ENCODE measurements at regions not wholly inside any gene's neighbourhood (a gene's known extent, or its start where the extent isn't known, plus 50 kb on each side); places are given as distances from the start of the nearest gene placed in this dataset.

GRCh38 chr13:54133746-54134145 lies 1105.1 kb downstream of the OLFM4 start (continued):
- TF ChIP-seq, protein P1, sequence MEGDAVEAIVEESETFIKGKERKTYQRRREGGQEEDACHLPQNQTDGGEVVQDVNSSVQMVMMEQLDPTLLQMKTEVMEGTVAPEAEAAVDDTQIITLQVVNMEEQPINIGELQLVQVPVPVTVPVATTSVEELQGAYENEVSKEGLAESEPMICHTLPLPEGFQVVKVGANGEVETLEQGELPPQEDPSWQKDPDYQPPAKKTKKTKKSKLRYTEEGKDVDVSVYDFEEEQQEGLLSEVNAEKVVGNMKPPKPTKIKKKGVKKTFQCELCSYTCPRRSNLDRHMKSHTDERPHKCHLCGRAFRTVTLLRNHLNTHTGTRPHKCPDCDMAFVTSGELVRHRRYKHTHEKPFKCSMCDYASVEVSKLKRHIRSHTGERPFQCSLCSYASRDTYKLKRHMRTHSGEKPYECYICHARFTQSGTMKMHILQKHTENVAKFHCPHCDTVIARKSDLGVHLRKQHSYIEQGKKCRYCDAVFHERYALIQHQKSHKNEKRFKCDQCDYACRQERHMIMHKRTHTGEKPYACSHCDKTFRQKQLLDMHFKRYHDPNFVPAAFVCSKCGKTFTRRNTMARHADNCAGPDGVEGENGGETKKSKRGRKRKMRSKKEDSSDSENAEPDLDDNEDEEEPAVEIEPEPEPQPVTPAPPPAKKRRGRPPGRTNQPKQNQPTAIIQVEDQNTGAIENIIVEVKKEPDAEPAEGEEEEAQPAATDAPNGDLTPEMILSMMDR (IDR thresholded peaks at IDR 0.05; ENCODE audit: control extremely low read depth in 1 of 3, insufficient read depth in 1 of 3, low read depth in 1 of 3, low read length in 3 of 3) = no peak
- no peak for TF ChIP-seq EGR1 (IDR thresholded peaks at IDR 0.05; ENCODE audit: borderline replicate concordance, low read depth, low read length)
- TF ChIP-seq, protein P2, sequence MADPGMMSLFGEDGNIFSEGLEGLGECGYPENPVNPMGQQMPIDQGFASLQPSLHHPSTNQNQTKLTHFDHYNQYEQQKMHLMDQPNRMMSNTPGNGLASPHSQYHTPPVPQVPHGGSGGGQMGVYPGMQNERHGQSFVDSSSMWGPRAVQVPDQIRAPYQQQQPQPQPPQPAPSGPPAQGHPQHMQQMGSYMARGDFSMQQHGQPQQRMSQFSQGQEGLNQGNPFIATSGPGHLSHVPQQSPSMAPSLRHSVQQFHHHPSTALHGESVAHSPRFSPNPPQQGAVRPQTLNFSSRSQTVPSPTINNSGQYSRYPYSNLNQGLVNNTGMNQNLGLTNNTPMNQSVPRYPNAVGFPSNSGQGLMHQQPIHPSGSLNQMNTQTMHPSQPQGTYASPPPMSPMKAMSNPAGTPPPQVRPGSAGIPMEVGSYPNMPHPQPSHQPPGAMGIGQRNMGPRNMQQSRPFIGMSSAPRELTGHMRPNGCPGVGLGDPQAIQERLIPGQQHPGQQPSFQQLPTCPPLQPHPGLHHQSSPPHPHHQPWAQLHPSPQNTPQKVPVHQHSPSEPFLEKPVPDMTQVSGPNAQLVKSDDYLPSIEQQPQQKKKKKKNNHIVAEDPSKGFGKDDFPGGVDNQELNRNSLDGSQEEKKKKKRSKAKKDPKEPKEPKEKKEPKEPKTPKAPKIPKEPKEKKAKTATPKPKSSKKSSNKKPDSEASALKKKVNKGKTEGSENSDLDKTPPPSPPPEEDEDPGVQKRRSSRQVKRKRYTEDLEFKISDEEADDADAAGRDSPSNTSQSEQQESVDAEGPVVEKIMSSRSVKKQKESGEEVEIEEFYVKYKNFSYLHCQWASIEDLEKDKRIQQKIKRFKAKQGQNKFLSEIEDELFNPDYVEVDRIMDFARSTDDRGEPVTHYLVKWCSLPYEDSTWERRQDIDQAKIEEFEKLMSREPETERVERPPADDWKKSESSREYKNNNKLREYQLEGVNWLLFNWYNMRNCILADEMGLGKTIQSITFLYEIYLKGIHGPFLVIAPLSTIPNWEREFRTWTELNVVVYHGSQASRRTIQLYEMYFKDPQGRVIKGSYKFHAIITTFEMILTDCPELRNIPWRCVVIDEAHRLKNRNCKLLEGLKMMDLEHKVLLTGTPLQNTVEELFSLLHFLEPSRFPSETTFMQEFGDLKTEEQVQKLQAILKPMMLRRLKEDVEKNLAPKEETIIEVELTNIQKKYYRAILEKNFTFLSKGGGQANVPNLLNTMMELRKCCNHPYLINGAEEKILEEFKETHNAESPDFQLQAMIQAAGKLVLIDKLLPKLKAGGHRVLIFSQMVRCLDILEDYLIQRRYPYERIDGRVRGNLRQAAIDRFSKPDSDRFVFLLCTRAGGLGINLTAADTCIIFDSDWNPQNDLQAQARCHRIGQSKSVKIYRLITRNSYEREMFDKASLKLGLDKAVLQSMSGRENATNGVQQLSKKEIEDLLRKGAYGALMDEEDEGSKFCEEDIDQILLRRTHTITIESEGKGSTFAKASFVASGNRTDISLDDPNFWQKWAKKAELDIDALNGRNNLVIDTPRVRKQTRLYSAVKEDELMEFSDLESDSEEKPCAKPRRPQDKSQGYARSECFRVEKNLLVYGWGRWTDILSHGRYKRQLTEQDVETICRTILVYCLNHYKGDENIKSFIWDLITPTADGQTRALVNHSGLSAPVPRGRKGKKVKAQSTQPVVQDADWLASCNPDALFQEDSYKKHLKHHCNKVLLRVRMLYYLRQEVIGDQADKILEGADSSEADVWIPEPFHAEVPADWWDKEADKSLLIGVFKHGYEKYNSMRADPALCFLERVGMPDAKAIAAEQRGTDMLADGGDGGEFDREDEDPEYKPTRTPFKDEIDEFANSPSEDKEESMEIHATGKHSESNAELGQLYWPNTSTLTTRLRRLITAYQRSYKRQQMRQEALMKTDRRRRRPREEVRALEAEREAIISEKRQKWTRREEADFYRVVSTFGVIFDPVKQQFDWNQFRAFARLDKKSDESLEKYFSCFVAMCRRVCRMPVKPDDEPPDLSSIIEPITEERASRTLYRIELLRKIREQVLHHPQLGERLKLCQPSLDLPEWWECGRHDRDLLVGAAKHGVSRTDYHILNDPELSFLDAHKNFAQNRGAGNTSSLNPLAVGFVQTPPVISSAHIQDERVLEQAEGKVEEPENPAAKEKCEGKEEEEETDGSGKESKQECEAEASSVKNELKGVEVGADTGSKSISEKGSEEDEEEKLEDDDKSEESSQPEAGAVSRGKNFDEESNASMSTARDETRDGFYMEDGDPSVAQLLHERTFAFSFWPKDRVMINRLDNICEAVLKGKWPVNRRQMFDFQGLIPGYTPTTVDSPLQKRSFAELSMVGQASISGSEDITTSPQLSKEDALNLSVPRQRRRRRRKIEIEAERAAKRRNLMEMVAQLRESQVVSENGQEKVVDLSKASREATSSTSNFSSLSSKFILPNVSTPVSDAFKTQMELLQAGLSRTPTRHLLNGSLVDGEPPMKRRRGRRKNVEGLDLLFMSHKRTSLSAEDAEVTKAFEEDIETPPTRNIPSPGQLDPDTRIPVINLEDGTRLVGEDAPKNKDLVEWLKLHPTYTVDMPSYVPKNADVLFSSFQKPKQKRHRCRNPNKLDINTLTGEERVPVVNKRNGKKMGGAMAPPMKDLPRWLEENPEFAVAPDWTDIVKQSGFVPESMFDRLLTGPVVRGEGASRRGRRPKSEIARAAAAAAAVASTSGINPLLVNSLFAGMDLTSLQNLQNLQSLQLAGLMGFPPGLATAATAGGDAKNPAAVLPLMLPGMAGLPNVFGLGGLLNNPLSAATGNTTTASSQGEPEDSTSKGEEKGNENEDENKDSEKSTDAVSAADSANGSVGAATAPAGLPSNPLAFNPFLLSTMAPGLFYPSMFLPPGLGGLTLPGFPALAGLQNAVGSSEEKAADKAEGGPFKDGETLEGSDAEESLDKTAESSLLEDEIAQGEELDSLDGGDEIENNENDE (IDR thresholded peaks at IDR 0.05; ENCODE audit: insufficient replicate concordance, low read length) = no peak
- no peak for TF ChIP-seq KDM4A (IDR thresholded peaks at IDR 0.05; ENCODE audit: low read depth, low read length, severe bottlenecking)

All from H1 (cell line).